ENCODE measurements at regions not wholly inside any gene's neighbourhood (a gene's known extent, or its start where the extent isn't known, plus 50 kb on each side); places are given as distances from the start of the nearest gene placed in this dataset.

DNA sequence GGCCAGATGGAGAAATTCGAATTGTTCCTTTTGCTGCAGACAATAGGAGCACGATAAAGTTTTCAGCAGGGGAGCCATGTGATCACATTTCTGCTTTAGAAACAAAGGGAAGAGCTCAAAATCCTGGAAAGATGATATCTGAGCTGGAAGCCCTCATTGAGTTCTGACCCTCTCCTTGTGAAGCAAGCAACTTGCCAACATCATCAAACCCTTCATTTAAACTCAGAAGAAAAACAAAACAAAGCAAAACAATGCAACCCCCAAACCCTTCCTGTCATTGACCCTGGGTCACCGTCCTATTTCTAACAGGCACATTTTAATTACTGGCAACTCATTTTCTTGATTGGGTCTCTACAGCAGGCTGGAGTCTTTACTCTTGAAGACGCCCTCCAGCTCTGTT lies 198.3 kb upstream of the ZNF32 start:
- TF ChIP-seq, protein P1, sequence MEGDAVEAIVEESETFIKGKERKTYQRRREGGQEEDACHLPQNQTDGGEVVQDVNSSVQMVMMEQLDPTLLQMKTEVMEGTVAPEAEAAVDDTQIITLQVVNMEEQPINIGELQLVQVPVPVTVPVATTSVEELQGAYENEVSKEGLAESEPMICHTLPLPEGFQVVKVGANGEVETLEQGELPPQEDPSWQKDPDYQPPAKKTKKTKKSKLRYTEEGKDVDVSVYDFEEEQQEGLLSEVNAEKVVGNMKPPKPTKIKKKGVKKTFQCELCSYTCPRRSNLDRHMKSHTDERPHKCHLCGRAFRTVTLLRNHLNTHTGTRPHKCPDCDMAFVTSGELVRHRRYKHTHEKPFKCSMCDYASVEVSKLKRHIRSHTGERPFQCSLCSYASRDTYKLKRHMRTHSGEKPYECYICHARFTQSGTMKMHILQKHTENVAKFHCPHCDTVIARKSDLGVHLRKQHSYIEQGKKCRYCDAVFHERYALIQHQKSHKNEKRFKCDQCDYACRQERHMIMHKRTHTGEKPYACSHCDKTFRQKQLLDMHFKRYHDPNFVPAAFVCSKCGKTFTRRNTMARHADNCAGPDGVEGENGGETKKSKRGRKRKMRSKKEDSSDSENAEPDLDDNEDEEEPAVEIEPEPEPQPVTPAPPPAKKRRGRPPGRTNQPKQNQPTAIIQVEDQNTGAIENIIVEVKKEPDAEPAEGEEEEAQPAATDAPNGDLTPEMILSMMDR (IDR thresholded peaks at IDR 0.05; ENCODE audit: low read depth, low read length, missing input control), result no peak
- TF ChIP-seq GABPA (IDR thresholded peaks at IDR 0.05 in 1 of 2, conservative IDR thresholded peaks at IDR 0.05 in 1 of 2) (no peak), RAD21 (IDR thresholded peaks at IDR 0.05) (no peak), SP1 (IDR thresholded peaks at IDR 0.05) (no peak), FOXA1 (IDR thresholded peaks at IDR 0.05) (no peak), RXRA (IDR thresholded peaks at IDR 0.05) (no peak), TAF1 (conservative IDR thresholded peaks at IDR 0.05) (no peak), HNF4A (conservative IDR thresholded peaks at IDR 0.05) (no peak), HNF4G (IDR thresholded peaks at IDR 0.05) (no peak), YY1 (IDR thresholded peaks at IDR 0.05) (no peak)
- TF ChIP-seq, protein P2, sequence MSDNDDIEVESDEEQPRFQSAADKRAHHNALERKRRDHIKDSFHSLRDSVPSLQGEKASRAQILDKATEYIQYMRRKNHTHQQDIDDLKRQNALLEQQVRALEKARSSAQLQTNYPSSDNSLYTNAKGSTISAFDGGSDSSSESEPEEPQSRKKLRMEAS (IDR thresholded peaks at IDR 0.05), result no peak
- TF ChIP-seq, protein P3, sequence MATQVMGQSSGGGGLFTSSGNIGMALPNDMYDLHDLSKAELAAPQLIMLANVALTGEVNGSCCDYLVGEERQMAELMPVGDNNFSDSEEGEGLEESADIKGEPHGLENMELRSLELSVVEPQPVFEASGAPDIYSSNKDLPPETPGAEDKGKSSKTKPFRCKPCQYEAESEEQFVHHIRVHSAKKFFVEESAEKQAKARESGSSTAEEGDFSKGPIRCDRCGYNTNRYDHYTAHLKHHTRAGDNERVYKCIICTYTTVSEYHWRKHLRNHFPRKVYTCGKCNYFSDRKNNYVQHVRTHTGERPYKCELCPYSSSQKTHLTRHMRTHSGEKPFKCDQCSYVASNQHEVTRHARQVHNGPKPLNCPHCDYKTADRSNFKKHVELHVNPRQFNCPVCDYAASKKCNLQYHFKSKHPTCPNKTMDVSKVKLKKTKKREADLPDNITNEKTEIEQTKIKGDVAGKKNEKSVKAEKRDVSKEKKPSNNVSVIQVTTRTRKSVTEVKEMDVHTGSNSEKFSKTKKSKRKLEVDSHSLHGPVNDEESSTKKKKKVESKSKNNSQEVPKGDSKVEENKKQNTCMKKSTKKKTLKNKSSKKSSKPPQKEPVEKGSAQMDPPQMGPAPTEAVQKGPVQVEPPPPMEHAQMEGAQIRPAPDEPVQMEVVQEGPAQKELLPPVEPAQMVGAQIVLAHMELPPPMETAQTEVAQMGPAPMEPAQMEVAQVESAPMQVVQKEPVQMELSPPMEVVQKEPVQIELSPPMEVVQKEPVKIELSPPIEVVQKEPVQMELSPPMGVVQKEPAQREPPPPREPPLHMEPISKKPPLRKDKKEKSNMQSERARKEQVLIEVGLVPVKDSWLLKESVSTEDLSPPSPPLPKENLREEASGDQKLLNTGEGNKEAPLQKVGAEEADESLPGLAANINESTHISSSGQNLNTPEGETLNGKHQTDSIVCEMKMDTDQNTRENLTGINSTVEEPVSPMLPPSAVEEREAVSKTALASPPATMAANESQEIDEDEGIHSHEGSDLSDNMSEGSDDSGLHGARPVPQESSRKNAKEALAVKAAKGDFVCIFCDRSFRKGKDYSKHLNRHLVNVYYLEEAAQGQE (IDR thresholded peaks at IDR 0.05), result no peak

Data from liver (tissue), 3 donors.